ENCODE measurements at regions not wholly inside any gene's neighbourhood (a gene's known extent, or its start where the extent isn't known, plus 50 kb on each side); places are given as distances from the start of the nearest gene placed in this dataset.

DNA sequence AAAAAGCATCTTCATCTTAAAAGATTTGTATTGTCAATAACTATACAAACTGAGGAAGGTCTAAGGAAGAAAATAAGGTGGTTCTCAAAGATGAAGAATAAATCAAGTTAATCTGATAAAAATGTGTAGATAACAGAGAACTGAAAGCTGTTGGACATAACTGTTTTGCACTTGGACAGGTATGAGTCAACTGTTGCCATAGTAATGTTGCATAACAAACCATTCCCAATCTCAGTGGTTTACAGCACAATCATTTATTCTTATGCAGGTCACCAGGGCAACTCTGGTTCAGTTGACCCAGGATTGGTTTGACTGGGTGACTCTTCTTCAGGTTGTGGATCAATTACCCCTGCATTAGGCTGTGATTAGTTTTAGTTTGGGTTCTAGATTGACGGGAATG lies 2197.7 kb downstream of the ARAP2 start:
- no peak overlapping the region for H3K23ac ChIP-seq (ENCODE audit: insufficient read length, low read depth, low read length)

More for the DNA sequence above, 2197.7 kb downstream of the ARAP2 start:
- no peak overlapping the region for H2AFZ ChIP-seq (ENCODE audit: low read length)
- no peaks in the 10 kb centered on the region for H3K79me1 ChIP-seq (ENCODE audit: insufficient read depth, low read depth, low read length, poor library complexity, severe bottlenecking)
- DNase-seq, result no peak
- H2AK5ac ChIP-seq (ENCODE audit: insufficient read length, low read length), result no peak overlapping the region
- H2BK120ac ChIP-seq (ENCODE audit: low read depth, low read length, poor library complexity, severe bottlenecking), result no peak overlapping the region
- no peak overlapping the region for H4K5ac ChIP-seq (ENCODE audit: insufficient read length, low read depth, low read length)
- Mint-ChIP-seq H3K27me3 (ENCODE audit: low read depth) (no peaks in the 10 kb centered on the region), H3K36me3 (ENCODE audit: insufficient read depth in 1 of 3, low read depth in 3 of 3) (no peaks in the 10 kb centered on the region), H3K27ac (no peak overlapping the region), H3K4me1 (peaks cover 0 to 8% of the 10 kb centered on the region in 2 experiments; a peak in 2 of 4 replicates), H3K9me3 (no peaks in the 10 kb centered on the region), H3K4me3 (no peak overlapping the region)
- TF ChIP-seq, protein P1, sequence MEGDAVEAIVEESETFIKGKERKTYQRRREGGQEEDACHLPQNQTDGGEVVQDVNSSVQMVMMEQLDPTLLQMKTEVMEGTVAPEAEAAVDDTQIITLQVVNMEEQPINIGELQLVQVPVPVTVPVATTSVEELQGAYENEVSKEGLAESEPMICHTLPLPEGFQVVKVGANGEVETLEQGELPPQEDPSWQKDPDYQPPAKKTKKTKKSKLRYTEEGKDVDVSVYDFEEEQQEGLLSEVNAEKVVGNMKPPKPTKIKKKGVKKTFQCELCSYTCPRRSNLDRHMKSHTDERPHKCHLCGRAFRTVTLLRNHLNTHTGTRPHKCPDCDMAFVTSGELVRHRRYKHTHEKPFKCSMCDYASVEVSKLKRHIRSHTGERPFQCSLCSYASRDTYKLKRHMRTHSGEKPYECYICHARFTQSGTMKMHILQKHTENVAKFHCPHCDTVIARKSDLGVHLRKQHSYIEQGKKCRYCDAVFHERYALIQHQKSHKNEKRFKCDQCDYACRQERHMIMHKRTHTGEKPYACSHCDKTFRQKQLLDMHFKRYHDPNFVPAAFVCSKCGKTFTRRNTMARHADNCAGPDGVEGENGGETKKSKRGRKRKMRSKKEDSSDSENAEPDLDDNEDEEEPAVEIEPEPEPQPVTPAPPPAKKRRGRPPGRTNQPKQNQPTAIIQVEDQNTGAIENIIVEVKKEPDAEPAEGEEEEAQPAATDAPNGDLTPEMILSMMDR (conservative IDR thresholded peaks at IDR 0.05), result no peak
- no peak overlapping the region for H2BK20ac ChIP-seq (ENCODE audit: low read depth, low read length, poor library complexity, severe bottlenecking)
- H3K4me2 ChIP-seq (ENCODE audit: insufficient read depth, insufficient read length, low read length), result no peak overlapping the region
- WGBS (ENCODE audit: extremely low coverage, insufficient read length, low lambda C conversion rate), result no CpG with 5 or more reads among the region's 1 CpG
- H2BK5ac ChIP-seq (ENCODE audit: insufficient read length, low read length), result no peak overlapping the region
- H3K79me2 ChIP-seq (ENCODE audit: insufficient read depth, low read length), result no peaks in the 10 kb centered on the region
- H3K4me1 ChIP-seq (ENCODE audit: insufficient read depth, low read length), result no peaks in the 10 kb centered on the region; the same call in 1 of the 2 replicates
- no peak overlapping the region for H3K9ac ChIP-seq (ENCODE audit: extremely low read depth, insufficient read length, low read length)
- no peaks in the 10 kb centered on the region for H3K23me2 ChIP-seq (ENCODE audit: insufficient read length, low read depth, low read length, poor library complexity, severe bottlenecking)
- H3T11ph ChIP-seq (ENCODE audit: low read length), result no peak overlapping the region
- no peak overlapping the region for H3K14ac ChIP-seq (ENCODE audit: insufficient read depth, low read length)
- no peak overlapping the region for H2BK15ac ChIP-seq (ENCODE audit: low read depth, low read length)
- no peak overlapping the region for H3K18ac ChIP-seq (ENCODE audit: insufficient read length, low read depth, low read length)
- H3K27me3 ChIP-seq (ENCODE audit: insufficient read depth, low read length), result no peaks in the 10 kb centered on the region
- H3K56ac ChIP-seq (ENCODE audit: insufficient read length, low read depth, low read length), result no peak overlapping the region
- H4K91ac ChIP-seq (ENCODE audit: insufficient read length, low read depth, low read length), result no peak overlapping the region
- no peak overlapping the region for H3K4ac ChIP-seq (ENCODE audit: low read depth, low read length)
- no peak overlapping the region for H4K8ac ChIP-seq (replicated peaks; ENCODE audit: insufficient read length, low read depth, low read length)
- no peaks in the 10 kb centered on the region for H4K20me1 ChIP-seq (ENCODE audit: control insufficient read depth, insufficient read depth, insufficient read length)
- H3K9me3 ChIP-seq (ENCODE audit: control insufficient read depth, low read depth, low read length), result no peaks in the 10 kb centered on the region
- no peak overlapping the region for H2BK12ac ChIP-seq (ENCODE audit: insufficient read length, low read depth, low read length)
- H3K27ac ChIP-seq (ENCODE audit: insufficient read length, low read depth, low read length), result no peak overlapping the region

Measured in H9 (cell line).